ENCODE measurements at regions not wholly inside any gene's neighbourhood (a gene's known extent, or its start where the extent isn't known, plus 50 kb on each side); places are given as distances from the start of the nearest gene placed in this dataset.

DNA sequence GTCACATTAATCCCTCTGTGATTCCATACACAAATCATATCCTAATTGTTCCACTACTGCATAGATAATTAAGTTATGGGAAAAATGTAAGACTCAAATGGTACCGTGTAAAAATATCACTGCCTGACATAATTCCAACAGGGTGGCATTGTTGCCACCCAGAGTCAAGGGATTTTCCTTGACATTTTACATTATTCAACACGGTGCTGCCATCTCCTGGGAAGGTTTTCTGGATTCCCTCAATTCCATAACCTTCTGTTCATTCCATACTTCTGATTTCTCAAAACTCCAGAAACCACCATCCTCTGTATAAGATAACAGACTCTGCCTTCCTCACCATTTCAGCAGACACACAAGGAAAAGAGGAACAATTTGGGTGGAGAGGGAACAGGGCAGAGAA lies 495.9 kb downstream of the XPNPEP1 start:
- Histone ChIP-seq H3K27me3 (ENCODE audit: insufficient read depth, poor library complexity, severe bottlenecking) (no peaks in the 10 kb centered on the region), H3K9me3 (ENCODE audit: severe bottlenecking) (no peaks in the 10 kb centered on the region), H3K4me3 (ENCODE audit: severe bottlenecking) (no peak overlapping the region), H3K36me3 (ENCODE audit: low read depth) (no peaks in the 10 kb centered on the region), H3K4me1 (ENCODE audit: insufficient read depth, poor library complexity, severe bottlenecking) (no peaks in the 10 kb centered on the region), H3K27ac (ENCODE audit: poor library complexity, severe bottlenecking) (no peak overlapping the region)
- TF ChIP-seq, protein P1, sequence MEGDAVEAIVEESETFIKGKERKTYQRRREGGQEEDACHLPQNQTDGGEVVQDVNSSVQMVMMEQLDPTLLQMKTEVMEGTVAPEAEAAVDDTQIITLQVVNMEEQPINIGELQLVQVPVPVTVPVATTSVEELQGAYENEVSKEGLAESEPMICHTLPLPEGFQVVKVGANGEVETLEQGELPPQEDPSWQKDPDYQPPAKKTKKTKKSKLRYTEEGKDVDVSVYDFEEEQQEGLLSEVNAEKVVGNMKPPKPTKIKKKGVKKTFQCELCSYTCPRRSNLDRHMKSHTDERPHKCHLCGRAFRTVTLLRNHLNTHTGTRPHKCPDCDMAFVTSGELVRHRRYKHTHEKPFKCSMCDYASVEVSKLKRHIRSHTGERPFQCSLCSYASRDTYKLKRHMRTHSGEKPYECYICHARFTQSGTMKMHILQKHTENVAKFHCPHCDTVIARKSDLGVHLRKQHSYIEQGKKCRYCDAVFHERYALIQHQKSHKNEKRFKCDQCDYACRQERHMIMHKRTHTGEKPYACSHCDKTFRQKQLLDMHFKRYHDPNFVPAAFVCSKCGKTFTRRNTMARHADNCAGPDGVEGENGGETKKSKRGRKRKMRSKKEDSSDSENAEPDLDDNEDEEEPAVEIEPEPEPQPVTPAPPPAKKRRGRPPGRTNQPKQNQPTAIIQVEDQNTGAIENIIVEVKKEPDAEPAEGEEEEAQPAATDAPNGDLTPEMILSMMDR (IDR thresholded peaks at IDR 0.05; ENCODE audit: poor library complexity, severe bottlenecking), result no peak
- no peak for DNase-seq (ENCODE audit: low spot score)
- no peak for ATAC-seq (ENCODE audit: low read depth)

DNA sequence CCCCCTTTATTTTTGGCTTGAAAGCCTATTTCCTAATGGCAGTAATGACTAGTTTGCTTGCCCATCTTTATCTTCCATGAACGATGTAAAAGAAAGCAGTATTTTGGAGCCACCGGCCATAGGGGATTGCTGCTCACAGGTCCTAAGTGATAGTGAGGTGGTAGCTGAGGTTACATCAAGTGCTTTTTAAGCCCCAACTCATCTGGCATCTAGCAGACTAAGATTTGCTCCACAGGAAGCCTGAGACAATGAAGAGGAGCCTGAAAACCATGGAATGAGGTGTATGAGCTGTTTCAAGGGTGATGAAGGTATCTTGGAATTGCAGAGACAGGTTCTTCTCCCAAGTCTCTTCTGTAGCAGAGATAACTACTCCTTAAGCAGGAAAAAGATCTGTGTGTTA lies 496.3 kb downstream of the XPNPEP1 start:
- Histone ChIP-seq H3K4me3 (ENCODE audit: severe bottlenecking) (no peak overlapping the region), H3K36me3 (ENCODE audit: low read depth) (no peaks in the 10 kb centered on the region), H3K9me3 (ENCODE audit: severe bottlenecking) (no peaks in the 10 kb centered on the region), H3K27ac (ENCODE audit: poor library complexity, severe bottlenecking) (no peak overlapping the region), H3K4me1 (ENCODE audit: insufficient read depth, poor library complexity, severe bottlenecking) (no peaks in the 10 kb centered on the region), H3K27me3 (ENCODE audit: insufficient read depth, poor library complexity, severe bottlenecking) (no peaks in the 10 kb centered on the region)
- DNase-seq (ENCODE audit: low spot score) (no peak), ATAC-seq (ENCODE audit: low read depth) (no peak)
- TF ChIP-seq, protein P1 (IDR thresholded peaks at IDR 0.05; ENCODE audit: poor library complexity, severe bottlenecking), result no peak

DNA sequence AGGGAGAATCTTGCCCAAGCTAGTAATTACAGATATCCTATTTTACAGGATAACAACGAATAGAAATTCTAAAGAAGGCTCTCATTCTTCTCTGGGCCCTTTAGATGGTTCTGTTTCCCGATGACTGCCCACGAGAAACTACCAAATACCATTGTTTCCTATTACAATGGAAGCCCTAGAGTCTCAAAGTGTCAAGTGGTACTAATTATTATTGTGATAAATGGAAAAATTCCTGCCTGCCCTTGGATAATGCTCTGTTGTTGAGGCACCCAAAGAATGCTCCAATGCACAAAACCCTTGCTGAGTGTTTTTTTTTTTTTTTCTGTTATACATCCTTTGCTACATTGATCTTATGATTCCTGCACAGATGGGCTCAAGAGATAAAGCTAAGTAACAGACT lies 504.5 kb downstream of the XPNPEP1 start:
- ATAC-seq (ENCODE audit: low read depth), result no peak
- no peaks in the 10 kb centered on the region for H3K36me3 ChIP-seq (ENCODE audit: low read depth)
- H3K27me3 ChIP-seq (ENCODE audit: insufficient read depth, poor library complexity, severe bottlenecking), result no peaks in the 10 kb centered on the region
- peaks cover 4% of the 10 kb centered on the region for H3K9me3 ChIP-seq (ENCODE audit: severe bottlenecking)
- no peaks in the 10 kb centered on the region for H3K4me1 ChIP-seq (ENCODE audit: insufficient read depth, poor library complexity, severe bottlenecking)
- TF ChIP-seq, protein P1 (IDR thresholded peaks at IDR 0.05; ENCODE audit: poor library complexity, severe bottlenecking), result no peak
- DNase-seq (ENCODE audit: low spot score), result no peak
- no peak overlapping the region for H3K27ac ChIP-seq (ENCODE audit: poor library complexity, severe bottlenecking)
- no peak overlapping the region for H3K4me3 ChIP-seq (ENCODE audit: severe bottlenecking)

DNA sequence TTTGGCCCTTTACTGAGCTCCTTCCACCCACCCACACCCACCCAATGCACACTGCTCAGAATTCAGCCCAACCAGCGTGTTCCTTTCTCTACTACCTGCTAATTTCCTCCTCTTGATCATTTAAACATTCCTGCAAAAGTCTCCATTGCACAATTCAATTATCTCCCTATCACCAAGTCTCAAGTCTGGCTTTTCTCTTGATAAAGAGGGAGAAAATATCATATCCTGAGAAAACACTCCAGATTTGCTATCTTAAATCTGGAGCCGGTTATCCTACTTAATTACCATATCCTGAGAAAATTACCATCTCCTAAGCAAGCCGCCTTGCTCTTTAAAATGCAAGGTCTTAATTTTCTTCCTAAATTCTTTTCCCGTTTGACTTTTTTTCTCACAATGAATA lies 505.5 kb downstream of the XPNPEP1 start:
- Histone ChIP-seq H3K4me1 (ENCODE audit: insufficient read depth, poor library complexity, severe bottlenecking) (no peaks in the 10 kb centered on the region), H3K9me3 (ENCODE audit: severe bottlenecking) (peaks cover 4% of the 10 kb centered on the region), H3K36me3 (ENCODE audit: low read depth) (no peaks in the 10 kb centered on the region), H3K27ac (ENCODE audit: poor library complexity, severe bottlenecking) (no peak overlapping the region), H3K4me3 (ENCODE audit: severe bottlenecking) (no peak overlapping the region), H3K27me3 (ENCODE audit: insufficient read depth, poor library complexity, severe bottlenecking) (no peaks in the 10 kb centered on the region)
- DNase-seq (ENCODE audit: low spot score) (no peak), ATAC-seq (ENCODE audit: low read depth) (no peak)
- TF ChIP-seq, protein P1 (IDR thresholded peaks at IDR 0.05; ENCODE audit: poor library complexity, severe bottlenecking), result no peak

DNA sequence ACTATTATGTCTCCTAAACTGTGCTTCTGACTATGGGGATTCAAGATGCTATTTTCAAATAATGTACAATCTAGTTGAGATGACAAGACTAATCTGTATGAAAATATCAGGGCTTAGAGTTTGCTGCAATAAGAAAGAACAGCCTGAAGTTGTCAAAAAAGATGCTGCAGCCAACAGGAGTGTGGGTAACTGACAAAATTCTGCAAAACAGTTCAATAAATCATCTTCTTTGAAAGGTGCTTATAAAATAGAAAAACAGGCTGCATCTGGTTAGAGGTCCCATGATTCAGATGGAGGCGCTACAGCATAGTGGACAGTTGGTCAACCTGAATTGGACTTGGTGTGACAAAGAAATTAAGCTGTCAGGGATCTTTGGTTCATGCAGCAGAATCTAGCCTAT lies 511.0 kb downstream of the XPNPEP1 start:
- TF ChIP-seq, protein P1 (IDR thresholded peaks at IDR 0.05; ENCODE audit: poor library complexity, severe bottlenecking), result no peak
- Histone ChIP-seq H3K36me3 (ENCODE audit: low read depth) (no peaks in the 10 kb centered on the region), H3K9me3 (ENCODE audit: severe bottlenecking) (peaks cover 4% of the 10 kb centered on the region), H3K27me3 (ENCODE audit: insufficient read depth, poor library complexity, severe bottlenecking) (no peaks in the 10 kb centered on the region), H3K27ac (ENCODE audit: poor library complexity, severe bottlenecking) (no peak overlapping the region), H3K4me1 (ENCODE audit: insufficient read depth, poor library complexity, severe bottlenecking) (no peaks in the 10 kb centered on the region), H3K4me3 (ENCODE audit: severe bottlenecking) (no peak overlapping the region)
- no peak for ATAC-seq (ENCODE audit: low read depth)
- no peak for DNase-seq (ENCODE audit: low spot score)
